ENCODE measurements at regions not wholly inside any gene's neighbourhood (a gene's known extent, or its start where the extent isn't known, plus 50 kb on each side); places are given as distances from the start of the nearest gene placed in this dataset.
"Not testable (repeated sequence)": the region's sequence is repeated elsewhere in the genome, so short reads cannot be mapped to it uniquely, and the experiment has no call there.

DNA sequence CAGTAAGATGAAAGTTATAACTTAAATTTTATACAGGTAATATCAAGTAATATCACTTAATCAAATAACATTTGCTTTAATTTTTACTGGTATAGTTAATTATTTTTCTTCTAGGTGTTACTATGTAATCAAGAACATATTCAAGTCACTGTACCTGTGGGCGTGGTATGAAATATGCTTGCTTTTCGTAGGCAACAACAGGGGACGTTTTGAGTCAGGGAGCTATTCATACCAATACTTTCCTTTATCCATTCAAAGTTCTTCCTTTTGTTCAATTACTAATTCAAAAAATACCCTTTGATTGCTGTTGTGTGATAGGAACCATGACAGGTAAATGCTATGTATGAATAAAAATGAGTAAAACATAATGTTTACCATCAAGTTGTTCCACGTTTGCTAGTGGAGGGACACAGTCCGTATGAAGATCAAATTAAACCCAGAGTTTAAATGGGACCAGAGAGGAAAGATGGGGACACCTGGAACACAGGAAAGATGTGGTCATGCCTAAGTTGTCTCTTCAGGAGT is 654.0 kb upstream of the KCNMB2 start:
- no peak overlapping the region for H3K4me3 Mint-ChIP-seq (ENCODE audit: low read depth)
- H3K4me1 Mint-ChIP-seq (ENCODE audit: low read depth) = peaks cover 8% of the 10 kb centered on the region
- intact Hi-C loops (cut with micrococcal nuclease) = loop anchor here (5.0 kb wide), 1 partner anchor 45 kb away; no protein-coding TSS in a partner anchor
- no peaks in the 10 kb centered on the region for H3K36me3 Mint-ChIP-seq (ENCODE audit: low read depth)
- no peak overlapping the region for H3K27ac Mint-ChIP-seq
- DNase-seq (ENCODE audit: low spot score) = no peak
- H3K9me3 Mint-ChIP-seq = no peaks in the 10 kb centered on the region
- H3K27me3 Mint-ChIP-seq (ENCODE audit: low read depth) = no peaks in the 10 kb centered on the region

DNA sequence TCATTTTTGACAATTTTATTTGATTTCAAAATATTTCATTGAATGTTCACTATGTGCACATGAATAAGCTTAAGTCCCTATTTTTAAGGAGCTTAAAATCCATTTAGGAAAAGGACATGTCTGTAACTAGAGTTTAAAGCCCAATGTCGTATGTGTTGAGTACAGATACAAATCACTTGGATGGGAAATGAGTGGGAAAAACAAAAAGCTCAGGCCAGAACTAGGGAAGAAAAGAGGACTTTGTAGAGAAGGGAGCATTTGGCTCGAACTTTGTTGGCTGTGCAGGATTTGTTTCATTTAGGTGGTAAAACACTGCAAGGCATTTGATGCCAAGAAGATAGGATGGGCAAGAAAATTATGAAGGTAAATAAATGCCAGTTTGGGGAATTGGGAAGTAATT is 653.1 kb upstream of the KCNMB2 start:
- Mint-ChIP-seq H3K27me3 (ENCODE audit: low read depth) (no peaks in the 10 kb centered on the region), H3K36me3 (ENCODE audit: low read depth) (no peaks in the 10 kb centered on the region), H3K4me3 (ENCODE audit: low read depth) (no peak overlapping the region), H3K27ac (no peak overlapping the region), H3K4me1 (ENCODE audit: low read depth) (peaks cover 8% of the 10 kb centered on the region), H3K9me3 (no peaks in the 10 kb centered on the region)
- intact Hi-C loops (cut with micrococcal nuclease) = loop anchor here (5.0 kb wide), 1 partner anchor 44 kb away; no protein-coding TSS in a partner anchor
- DNase-seq (ENCODE audit: low spot score) = no peak

DNA sequence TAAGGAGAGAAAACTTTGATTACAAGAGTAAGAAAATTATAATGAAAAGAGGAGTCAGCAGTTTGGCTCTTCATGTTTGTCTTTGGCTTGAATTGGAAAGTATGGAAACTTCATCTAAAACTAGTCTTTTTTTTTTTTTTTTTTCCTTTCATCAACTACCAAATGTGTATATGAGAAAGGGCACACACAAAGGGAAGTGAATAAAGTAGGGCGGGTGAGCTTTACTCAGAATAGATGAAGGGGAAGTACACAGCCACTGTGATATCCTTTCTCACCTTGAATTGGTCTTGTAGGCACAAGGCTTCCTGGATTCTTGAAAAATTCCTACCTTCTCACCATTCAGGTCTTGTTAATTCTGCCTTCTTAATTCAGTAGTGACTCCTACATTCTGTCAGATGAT is 652.3 kb upstream of the KCNMB2 start:
- Mint-ChIP-seq H3K36me3 (ENCODE audit: low read depth) (no peaks in the 10 kb centered on the region), H3K27ac (no peak overlapping the region), H3K4me3 (ENCODE audit: low read depth) (no peak overlapping the region), H3K4me1 (ENCODE audit: low read depth) (peaks cover 8% of the 10 kb centered on the region), H3K27me3 (ENCODE audit: low read depth) (no peaks in the 10 kb centered on the region), H3K9me3 (no peaks in the 10 kb centered on the region)
- intact Hi-C loops (cut with micrococcal nuclease) = loop anchor here (5.0 kb wide), 1 partner anchor 43 kb away; no protein-coding TSS in a partner anchor
- DNase-seq (ENCODE audit: low spot score) = no peak

DNA sequence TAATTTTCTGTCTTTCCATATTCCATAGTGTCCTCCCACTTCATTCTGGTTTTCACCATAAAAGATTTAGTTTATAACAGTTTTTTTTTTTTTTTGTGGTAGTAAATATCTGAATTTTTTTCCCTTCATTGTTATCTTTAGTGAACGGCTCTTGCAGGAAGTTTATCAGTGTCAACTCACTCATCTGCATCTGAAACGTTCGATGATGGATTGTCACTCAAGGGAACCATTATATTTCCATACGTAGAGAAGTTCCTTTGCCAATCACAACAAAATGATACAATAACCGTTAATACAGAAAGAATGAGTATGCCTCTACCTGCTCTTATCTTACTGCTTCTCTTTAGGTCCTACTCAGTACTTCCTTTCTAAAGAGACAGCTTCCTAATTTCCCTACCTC is 651.2 kb upstream of the KCNMB2 start:
- Mint-ChIP-seq H3K27ac (no peak overlapping the region), H3K4me3 (ENCODE audit: low read depth) (no peak overlapping the region), H3K4me1 (ENCODE audit: low read depth) (peaks cover 8% of the 10 kb centered on the region), H3K36me3 (ENCODE audit: low read depth) (no peaks in the 10 kb centered on the region), H3K9me3 (no peaks in the 10 kb centered on the region), H3K27me3 (ENCODE audit: low read depth) (no peaks in the 10 kb centered on the region)
- intact Hi-C loops (cut with micrococcal nuclease) = no loop called here
- DNase-seq (ENCODE audit: low spot score) = no peak

DNA sequence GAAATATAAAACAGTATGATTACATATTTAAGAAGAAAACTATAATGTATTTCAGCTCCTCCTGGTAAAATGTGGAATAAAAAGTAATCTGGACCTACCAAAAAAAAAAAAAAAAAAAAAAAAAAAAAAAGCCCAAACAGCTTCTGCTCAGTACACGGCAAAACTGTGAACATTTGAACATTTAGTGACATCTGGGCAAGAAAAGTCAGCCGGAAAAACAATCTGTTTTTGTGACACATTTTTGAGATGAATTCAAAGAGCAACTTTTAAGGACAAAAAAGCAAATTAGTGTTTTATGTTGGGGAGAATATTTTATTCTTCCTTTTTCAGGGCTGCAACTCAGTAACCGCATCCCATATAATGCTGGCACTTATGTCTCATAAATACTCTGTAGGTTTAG is 649.7 kb upstream of the KCNMB2 start:
- Mint-ChIP-seq H3K4me1 (ENCODE audit: low read depth) (peaks cover 8% of the 10 kb centered on the region), H3K36me3 (ENCODE audit: low read depth) (no peaks in the 10 kb centered on the region), H3K4me3 (ENCODE audit: low read depth) (no peak overlapping the region), H3K9me3 (no peaks in the 10 kb centered on the region), H3K27me3 (ENCODE audit: low read depth) (no peaks in the 10 kb centered on the region), H3K27ac (no peak overlapping the region)
- intact Hi-C loops (cut with micrococcal nuclease) = no loop called here
- DNase-seq (ENCODE audit: low spot score) = no peak

DNA sequence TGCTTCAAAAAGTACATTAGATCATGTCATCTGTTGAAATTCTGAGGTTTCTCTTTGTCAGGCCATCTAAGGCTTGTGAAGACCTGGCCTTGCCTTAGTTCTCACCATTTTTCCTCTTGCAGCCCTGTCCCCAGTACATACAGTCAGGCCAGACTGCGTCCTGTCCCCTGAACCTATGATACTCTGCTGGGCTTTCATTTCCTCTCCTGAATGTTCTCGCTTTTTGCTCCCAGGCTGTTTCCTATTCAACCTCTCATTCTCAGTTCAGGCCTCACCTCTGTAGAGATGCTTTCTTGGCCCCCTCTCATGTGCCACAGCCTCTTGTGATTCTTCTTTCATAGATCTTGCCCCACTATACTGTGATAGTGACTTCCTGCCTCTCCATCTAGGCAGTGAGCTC is 648.8 kb upstream of the KCNMB2 start:
- Mint-ChIP-seq H3K4me3 (ENCODE audit: low read depth) (no peak overlapping the region), H3K36me3 (ENCODE audit: low read depth) (no peaks in the 10 kb centered on the region), H3K4me1 (ENCODE audit: low read depth) (peaks cover 6% of the 10 kb centered on the region), H3K27ac (no peak overlapping the region), H3K9me3 (no peaks in the 10 kb centered on the region), H3K27me3 (ENCODE audit: low read depth) (no peaks in the 10 kb centered on the region)
- intact Hi-C loops (cut with micrococcal nuclease) = no loop called here
- DNase-seq (ENCODE audit: low spot score) = no peak

DNA sequence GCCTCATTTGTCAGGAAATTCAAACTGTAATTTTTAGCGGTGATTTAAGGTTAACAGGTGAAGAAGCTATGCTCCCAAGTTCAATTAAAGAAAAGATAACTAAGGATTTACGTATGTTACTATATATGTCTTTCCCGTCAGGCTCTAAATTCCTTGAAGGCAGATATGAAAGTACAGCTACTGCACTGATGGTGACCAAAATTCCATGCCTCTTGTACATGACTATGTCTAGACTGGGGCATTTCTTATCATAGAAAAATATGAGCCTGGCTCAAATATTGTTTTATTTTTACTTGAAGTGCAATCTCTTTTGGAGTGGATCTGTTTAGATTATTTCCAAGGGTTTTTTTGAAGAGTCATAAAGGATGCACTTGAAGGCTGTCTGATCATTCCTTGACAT is 647.1 kb upstream of the KCNMB2 start:
- Mint-ChIP-seq H3K36me3 (ENCODE audit: low read depth) (no peaks in the 10 kb centered on the region), H3K4me3 (ENCODE audit: low read depth) (no peak overlapping the region), H3K27me3 (ENCODE audit: low read depth) (no peaks in the 10 kb centered on the region), H3K27ac (no peak overlapping the region), H3K9me3 (no peaks in the 10 kb centered on the region), H3K4me1 (ENCODE audit: low read depth) (peaks cover under 1% of the 10 kb centered on the region)
- intact Hi-C loops (cut with micrococcal nuclease) = no loop called here
- DNase-seq (ENCODE audit: low spot score) = no peak

DNA sequence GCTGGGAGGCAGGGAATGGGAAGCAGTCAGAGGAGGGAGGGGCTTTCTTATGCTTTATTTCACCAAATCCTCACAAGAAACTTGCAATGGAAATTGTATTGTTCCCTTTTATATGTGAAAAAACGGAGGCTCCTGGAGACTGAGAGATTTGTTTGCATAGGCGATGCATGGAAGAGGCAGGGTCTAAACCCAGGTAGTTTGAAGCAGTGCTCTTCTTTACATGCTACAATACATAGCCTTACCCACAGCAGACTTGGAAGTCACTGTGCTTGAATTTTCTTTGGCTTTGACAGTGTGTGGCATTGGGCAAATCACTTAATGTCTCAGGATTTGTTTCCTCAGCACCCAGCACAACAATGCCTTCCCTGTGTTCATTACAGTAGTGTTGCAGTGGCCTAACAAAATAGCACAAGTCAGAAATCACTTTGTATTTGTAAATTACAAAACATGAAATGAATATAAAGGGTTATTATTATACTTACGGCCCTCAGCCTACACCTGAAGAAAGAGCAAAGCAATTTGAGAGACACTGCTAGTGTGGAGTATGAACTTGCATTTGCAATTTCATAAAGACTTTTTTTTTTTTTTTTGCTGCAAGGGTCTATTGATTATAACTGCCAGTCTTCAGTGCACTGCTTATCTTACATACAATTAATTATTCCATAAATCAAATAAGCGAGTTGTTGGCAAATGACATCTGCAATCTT is 646.4 kb upstream of the KCNMB2 start:
- H3K27me3 Mint-ChIP-seq (ENCODE audit: low read depth) = no peaks in the 10 kb centered on the region
- H3K4me1 Mint-ChIP-seq (ENCODE audit: low read depth) = no peaks in the 10 kb centered on the region
- H3K27ac Mint-ChIP-seq = no peak overlapping the region
- no peak overlapping the region for H3K4me3 Mint-ChIP-seq (ENCODE audit: low read depth)
- intact Hi-C loops (cut with micrococcal nuclease) = no loop called here
- H3K9me3 Mint-ChIP-seq = no peaks in the 10 kb centered on the region
- no peaks in the 10 kb centered on the region for H3K36me3 Mint-ChIP-seq (ENCODE audit: low read depth)
- DNase-seq (ENCODE audit: low spot score) = no peak

DNA sequence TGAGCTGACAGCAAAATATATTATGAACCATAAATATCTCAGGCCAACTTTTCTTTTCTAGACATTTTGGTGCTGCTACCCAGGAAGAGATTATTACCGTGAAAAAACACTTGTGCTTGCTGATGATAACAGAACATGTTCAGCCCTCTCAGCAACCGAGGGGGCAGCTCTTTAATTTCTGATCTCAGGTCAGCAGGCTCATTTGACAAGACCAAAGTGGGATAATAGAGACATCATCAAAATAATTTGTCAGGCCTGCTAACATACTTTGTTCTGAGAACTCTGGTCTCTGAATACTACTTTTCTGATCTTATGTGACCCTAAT is 645.9 kb upstream of the KCNMB2 start:
- H3K9me3 Mint-ChIP-seq = no peaks in the 10 kb centered on the region
- DNase-seq (ENCODE audit: low spot score) = no peak
- H3K36me3 Mint-ChIP-seq (ENCODE audit: low read depth) = no peaks in the 10 kb centered on the region
- H3K4me3 Mint-ChIP-seq (ENCODE audit: low read depth) = no peak overlapping the region
- no peaks in the 10 kb centered on the region for H3K4me1 Mint-ChIP-seq (ENCODE audit: low read depth)
- H3K27ac Mint-ChIP-seq = no peak overlapping the region
- H3K27me3 Mint-ChIP-seq (ENCODE audit: low read depth) = no peaks in the 10 kb centered on the region
- intact Hi-C loops (cut with micrococcal nuclease) = no loop called here

DNA sequence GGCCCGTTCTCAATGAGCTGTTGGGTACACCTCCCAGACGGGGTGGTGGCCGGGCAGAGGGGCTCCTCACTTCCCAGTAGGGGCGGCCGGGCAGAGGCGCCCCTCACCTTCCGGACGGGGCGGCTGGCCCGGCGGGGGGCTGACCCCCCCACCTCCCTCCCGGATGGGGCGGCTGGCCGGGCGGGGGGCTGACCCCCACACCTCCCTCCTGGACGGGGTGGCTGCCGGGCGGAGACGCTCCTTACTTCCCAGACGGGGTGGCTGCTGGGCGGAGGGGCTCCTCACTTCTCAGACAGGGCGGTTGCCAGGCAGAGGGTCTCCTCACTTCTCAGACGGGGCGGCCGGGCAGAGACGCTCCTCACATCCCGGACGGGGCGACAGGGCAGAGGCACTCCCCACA is 644.7 kb upstream of the KCNMB2 start:
- H3K4me1 Mint-ChIP-seq (ENCODE audit: low read depth); DNase-seq (ENCODE audit: low spot score); H3K27me3 Mint-ChIP-seq (ENCODE audit: low read depth); H3K27ac Mint-ChIP-seq; H3K4me3 Mint-ChIP-seq (ENCODE audit: low read depth); H3K36me3 Mint-ChIP-seq (ENCODE audit: low read depth); intact Hi-C loops (cut with micrococcal nuclease); H3K9me3 Mint-ChIP-seq: not testable (repeated sequence)

DNA sequence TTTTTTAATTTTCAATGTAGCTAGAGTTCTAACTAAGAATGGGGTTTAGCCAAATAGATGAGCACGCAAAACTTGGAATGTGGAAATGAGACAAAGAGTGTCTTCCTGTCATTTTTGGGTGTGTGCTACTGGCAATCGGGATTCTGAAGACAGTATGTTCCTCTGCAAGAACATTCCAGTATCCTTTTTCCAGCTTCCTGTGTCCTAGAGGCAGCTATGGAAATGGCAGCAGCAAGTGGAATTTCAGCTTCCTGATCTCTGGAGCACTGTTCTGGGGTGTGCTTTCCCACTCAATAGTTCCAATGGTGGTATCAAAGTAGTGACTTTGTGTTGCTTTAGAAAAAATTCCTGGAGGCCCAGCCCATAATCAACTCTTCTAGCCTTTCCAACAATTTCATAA is 642.9 kb upstream of the KCNMB2 start:
- intact Hi-C loops (cut with micrococcal nuclease) = no loop called here
- Mint-ChIP-seq H3K27ac (no peak overlapping the region), H3K9me3 (peaks cover 6% of the 10 kb centered on the region), H3K4me1 (ENCODE audit: low read depth) (no peaks in the 10 kb centered on the region), H3K27me3 (ENCODE audit: low read depth) (no peaks in the 10 kb centered on the region), H3K4me3 (ENCODE audit: low read depth) (no peak overlapping the region), H3K36me3 (ENCODE audit: low read depth) (no peaks in the 10 kb centered on the region)
- DNase-seq (ENCODE audit: low spot score) = no peak

DNA sequence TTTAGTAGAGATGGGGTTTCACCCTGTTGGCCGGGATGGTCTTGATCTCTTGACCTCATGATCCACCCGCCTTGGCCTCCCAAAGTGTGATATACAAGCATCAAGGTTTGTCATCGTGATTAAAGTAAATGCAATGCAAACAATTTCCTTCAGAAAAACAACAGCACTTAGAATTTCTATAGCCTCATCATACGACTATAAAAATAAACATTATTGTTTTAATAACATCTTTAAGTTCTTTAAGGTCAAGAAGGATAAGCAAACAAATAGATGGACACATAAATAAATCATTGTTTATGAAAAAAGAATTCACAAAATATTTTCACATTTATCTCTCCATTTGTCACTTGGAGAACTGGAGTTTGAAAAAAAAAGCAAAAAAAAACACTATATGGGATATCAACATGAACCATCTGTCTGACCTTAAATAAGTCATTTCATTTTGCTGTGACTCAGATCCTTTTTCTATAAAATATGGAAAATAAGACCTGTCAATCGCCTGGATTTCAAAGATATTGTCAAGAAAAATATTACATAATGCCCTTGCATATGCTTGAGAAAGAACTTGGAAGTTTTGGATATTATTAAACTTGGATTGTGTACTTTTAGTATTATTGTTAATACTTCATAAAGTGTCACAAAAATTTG is 642.0 kb upstream of the KCNMB2 start:
- Mint-ChIP-seq H3K4me3 (ENCODE audit: low read depth) (no peak overlapping the region), H3K4me1 (ENCODE audit: low read depth) (no peaks in the 10 kb centered on the region), H3K9me3 (peaks cover 6% of the 10 kb centered on the region), H3K36me3 (ENCODE audit: low read depth) (no peaks in the 10 kb centered on the region), H3K27ac (no peak overlapping the region), H3K27me3 (ENCODE audit: low read depth) (no peaks in the 10 kb centered on the region)
- no peak for DNase-seq (ENCODE audit: low spot score)
- intact Hi-C loops (cut with micrococcal nuclease) = no loop called here

DNA sequence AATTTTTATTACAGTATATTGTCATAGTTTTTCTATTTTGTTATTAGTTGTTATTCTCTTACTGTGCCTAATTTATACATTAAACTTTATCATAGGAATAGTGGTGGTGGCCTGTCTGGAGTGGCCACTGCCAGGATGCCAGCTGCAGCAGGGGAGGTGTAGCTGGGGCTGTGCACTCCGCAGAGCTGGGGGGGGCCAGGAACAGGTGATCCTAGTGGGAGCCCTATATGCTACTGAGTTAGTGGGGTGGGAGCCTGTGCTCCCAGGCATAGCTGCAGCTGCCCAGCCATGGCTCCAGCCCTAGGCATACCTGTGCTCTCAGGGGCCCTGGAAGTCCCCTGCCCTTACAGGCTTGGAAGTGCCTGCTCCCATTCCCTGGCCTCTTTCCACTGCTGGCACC is 638.1 kb upstream of the KCNMB2 start:
- Mint-ChIP-seq H3K27me3 (ENCODE audit: low read depth) (no peaks in the 10 kb centered on the region), H3K9me3 (peaks cover 14% of the 10 kb centered on the region), H3K4me3 (ENCODE audit: low read depth) (no peak overlapping the region), H3K36me3 (ENCODE audit: low read depth) (no peaks in the 10 kb centered on the region), H3K4me1 (ENCODE audit: low read depth) (no peaks in the 10 kb centered on the region), H3K27ac (no peak overlapping the region)
- no peak for DNase-seq (ENCODE audit: low spot score)
- intact Hi-C loops (cut with micrococcal nuclease) = no loop called here
